HG03103 (cell line): ENCODE measurements at regions not wholly inside any gene's neighbourhood (a gene's known extent, or its start where the extent isn't known, plus 50 kb on each side); places are given as distances from the start of the nearest gene placed in this dataset.
"Not testable (repeated sequence)": the region's sequence is repeated elsewhere in the genome, so short reads cannot be mapped to it uniquely, and the experiment has no call there.

Experiments used
- ATAC-seq: cut with Tn5 transposase; IDR thresholded peaks from one replicate; pipeline ENCODE4 v1.9.1; 2021; ENCODE audit warnings: low read depth; ENCODE audit not compliant: unreplicated experiment

DNA sequence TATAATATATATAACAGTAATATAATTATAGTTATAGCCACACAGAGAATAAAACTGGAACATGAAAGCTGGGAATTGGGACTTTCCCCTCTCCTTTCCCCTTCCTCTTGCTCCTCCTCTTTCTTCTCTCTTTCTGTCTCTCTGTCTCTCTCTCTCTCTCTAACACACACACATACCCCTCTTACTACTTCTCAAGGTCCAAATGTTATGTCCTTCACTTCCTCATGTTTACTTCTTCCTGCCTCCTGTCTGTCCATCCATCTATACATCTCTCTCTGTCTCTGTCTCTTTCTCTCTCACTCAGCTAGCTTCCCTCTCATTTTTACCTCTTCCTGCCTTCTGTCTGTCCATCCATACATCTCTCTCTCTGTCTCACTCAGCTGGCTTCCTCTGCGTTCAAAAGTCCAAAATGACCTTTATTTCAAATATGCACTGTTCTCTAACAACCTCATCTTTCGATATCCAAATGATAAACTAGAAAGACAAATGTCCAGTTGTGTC, 261.1 kb downstream of the SIPA1L2 start:
- ATAC-seq, result no peak

DNA sequence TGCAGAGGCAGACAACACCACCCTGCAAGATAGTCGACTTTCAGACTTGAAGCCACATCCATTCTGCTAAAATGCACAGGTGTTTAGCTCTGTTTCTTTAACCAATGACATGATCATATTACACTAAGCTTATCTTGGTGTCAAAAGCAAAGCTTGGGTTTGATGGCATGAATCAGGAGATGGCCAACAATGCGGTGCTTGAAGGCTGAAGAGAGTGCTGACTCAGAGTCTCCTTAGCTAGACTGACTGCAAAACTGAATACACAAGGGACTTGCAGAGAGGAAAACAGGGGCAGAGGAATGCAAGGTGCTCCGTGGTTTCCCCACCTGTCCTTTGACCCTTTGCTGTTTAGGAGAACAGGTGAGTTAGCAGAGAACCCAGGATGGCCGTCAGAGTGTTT, 262.6 kb downstream of the SIPA1L2 start:
- no peak for ATAC-seq

DNA sequence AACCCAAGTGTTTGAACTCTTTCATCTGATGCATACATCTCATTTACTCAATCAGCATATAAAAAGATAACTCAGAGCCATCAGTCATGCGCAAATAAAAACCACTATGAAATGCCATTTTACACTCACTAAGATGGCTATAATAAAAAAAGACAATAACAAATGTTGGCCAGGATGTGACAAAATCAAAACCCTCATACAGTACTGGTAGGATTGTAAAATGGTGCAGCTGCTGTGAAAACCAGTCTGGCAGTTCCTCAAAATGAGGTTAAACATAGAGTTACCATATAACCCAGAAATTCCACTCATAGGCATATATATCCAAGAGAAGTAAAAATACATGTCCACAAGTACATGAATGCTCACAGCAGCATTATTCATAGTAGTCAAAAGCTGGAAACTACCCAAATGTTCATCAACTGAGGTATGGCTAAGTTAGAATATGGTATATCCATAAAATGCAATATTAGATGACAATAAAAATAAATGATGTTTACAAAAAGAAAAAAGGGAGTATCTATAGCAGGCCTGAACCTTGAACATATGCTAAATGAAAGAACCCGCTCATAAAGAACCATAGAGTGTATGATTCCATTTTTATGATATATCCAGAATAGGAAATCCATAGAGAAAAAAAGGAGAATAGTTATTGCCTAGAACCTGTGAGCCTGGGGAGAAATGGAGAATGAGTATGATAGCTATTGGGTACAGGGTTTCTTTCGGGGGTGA, 265.1 kb downstream of the SIPA1L2 start:
- ATAC-seq, result no peak

DNA sequence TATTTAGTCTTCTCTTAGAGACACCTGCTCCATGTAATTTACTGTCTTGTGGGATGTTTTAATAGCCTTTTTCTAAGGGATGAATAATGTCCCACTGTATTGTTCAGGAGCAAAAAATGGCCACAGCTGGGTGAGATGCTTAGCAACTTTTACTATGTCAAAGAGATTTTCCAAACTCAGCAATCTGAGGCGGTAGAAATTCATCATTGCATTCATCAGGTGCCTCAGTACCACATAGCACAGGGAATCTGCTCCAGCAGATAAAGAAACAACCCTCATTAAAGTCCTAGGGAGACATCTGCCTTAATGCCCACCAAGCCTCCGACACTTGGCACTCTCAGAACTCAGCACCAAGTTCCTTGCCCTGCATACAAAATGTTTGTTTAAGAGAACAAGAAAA, 266.9 kb downstream of the SIPA1L2 start:
- ATAC-seq, result no peak

DNA sequence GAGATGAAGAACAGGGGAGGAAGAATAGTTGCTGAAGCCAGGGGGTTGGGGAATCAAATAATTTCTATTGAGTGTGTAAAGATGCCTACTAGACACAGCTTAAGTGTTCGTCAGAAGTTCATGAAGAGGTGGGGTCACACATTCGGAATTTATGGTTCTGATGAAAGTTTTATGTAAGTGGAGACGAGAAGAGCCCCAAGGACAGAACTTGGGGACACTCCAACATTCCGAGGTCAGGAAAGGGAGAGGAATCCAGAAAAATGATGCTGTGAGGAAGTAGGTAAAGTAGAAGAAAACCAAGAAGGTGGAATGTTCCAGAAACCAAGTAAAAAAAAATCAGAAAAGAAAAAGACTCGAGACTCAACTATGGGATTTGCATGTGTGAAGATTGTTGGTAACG, 272.5 kb downstream of the SIPA1L2 start:
- no peak for ATAC-seq

DNA sequence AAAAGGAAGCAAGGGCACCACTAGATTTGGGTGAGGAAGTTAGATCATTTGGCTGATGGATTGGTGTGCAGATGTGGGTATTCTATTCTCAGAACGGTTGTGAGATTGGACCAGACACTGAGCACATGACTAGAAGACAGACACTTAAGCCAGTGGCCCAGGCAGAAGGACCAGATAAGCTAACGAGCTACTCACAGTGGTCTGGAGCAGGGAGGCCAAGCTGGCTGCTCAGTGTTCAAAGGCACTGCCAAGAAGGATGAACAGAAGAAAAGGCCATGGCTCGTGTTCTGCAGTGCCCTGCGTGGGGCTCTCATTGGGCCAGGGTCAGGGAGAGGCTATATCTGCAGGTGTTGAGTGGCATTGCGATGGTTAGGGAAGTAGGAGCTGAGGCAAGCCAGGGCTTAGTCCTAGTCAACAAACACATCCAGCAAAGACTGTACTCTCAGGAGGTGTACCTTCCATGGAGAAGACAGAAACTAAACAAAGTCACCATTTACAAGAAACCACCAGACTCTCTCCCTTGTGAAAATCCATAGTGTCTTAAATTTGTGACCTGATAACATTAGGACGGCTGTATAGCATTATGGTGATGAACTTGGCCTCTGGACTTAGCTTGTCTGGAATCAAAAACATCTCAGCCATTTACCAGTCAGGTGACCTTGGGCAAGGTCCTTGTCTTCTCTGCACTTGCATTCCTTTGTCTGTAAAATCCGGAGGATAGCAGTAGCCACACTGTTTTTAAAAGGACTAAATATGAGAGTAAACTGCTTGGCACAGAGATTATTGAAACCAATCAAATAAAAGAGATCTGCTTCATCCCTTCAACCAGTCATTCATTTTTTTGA, 274.5 kb downstream of the SIPA1L2 start:
- ATAC-seq, result no peak

DNA sequence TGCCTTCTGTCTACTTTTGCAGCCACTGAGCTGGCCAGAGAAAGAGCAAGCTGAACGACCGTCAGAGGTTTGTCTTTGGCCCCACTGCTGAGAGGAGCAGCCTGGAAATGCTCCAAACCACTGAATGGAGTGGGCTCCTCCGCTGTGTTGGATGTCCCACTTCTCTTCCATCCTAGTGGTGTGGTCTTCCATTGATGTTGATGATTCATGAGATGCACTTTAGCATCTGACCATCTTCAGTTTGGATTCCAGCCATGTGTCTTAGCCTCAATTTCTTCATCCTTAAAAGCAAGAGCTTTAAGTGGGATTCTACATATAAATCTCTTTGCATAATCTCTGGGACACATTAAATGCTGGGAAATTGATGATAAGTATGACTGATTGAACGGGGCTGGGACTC, 276.9 kb downstream of the SIPA1L2 start:
- no peak for ATAC-seq

DNA sequence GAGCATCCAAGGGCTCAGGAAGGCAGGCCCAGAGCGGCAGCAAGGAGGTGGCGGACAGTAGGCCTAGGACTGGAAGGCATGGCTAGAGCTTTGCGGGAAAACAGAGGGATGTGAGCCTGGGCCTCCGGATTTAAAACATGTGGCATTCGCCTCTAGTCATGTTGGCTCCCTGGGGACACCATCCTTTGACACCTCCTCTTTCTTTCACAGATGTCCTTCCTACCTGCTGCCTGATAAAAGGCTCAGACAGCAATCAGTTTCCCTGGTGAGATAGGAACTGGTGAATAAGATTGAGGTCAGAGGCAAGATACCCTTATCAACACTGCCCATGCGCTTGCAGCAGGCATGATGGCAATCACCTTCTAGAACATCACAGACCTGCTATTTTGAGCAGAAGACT, 277.6 kb downstream of the SIPA1L2 start:
- ATAC-seq, result no peak

DNA sequence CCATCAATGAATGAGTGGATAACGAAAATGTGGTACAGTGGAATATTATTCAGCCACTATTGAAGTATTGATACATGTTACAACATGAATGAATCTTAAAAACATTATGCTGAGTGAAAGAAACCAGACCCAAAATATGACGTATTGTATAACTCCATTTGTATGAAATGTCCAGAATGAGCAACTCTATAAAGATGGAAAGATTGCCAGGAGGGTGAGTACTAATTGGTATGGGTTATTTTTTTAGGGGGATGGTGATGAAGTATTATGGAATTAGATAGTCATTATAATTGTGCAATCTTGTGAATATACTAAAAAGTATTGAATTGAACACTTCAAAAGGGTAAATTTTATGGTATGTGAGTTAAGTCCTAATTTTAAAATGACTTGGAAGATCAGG, 278.6 kb downstream of the SIPA1L2 start:
- ATAC-seq, result no peak

DNA sequence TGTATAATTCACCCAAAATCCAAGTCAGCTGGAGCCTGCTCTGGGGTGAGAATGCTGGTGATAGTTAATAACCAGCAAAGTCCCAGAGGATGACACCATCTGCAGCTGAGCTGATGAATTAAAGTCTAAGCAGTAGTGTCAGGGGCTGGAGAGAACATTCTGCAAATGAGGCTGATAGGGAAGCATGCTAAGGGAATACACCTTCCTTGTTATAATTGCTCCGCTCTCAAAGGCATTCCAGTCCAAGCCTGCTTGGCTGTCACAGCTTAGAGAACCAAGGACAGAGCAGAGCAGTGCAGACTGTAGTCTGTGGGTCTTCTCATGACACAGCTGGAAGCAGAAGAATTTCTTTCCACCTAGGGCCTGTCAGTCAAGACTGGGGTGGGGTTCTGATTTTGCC, 283.1 kb downstream of the SIPA1L2 start:
- no peak for ATAC-seq

DNA sequence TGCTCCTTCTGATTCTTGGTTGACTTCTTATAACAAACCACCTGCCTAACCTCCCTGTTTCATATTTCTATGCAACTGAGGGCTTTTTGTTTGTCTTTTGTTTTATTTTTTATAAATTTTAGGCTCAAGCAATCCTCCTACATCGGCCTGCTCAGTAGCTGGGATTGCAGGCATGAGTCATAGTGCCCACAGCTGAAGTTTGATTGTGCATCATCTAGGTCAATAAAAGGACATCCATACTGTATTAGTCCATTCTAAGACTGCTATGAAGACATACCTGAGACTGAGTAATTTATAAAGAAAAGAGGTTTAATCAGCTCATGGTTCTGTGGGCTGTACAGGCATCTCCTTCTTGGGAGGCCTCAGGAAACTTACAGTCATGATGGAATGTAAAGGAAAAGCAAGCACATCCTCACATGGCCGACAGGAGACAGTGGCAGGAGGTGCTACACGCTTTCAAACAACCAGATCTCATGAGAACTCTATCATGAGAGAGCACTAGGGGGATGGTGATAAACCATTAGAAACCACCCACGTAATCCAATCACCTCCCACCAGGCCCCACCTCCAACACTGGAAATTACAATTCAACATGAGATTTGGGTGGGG, 285.0 kb downstream of the SIPA1L2 start:
- no peak for ATAC-seq

DNA sequence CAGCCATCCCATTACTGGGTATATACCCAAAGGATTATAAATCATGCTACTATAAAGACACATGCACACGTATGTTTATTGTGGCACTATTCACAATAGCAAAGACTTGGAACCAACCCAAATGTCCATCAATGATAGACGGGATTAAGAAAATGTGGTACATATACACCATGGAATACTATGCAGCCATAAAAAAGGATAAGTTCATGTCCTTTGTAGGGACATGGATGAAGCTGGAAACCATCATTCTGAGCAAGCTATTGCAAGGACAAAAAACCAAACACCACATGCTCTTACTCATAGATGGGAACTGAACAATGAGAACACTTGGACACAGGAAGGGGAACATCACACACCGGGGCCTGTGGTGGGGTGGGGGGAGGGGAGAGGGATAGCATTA, 285.7 kb downstream of the SIPA1L2 start:
- not testable (repeated sequence) for ATAC-seq

DNA sequence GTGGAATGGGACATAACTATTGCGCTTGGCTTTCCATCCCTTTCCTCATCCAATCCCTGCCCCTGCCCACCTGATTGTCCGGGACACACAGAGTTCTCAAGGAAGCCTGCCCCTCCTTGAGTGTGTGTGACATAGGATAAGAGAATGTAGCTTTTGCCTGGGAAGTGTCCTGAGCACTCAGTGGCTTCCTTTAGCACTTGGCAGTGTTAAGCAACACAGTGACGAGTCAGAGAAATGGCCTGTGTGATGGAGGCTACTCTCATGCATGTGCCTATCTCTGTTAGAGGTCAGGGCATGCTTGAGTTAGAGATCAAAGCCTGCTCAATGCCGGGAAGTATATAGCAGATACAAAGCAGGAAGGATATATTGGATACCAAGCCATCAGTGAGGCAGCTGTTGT, 289.5 kb downstream of the SIPA1L2 start:
- no peak for ATAC-seq

DNA sequence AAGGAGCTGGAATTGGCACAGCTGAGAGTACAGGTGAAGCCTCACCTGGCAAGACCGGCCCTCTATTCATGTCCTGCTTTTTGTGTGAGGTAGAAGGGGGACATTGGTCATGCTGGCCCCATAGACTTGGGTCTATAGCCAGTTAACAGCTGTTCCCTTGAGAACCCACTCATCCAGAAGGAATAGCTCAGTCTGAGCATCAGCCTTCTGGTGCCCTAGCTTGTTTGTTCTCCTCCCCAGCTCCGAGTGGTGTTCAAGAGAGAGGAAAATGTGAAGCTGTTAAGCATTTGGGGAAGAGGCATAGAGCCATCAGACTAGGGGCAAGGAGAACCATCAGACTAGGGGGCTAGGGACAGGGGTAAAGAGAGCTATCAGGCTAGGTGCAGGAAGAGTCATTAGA, 290.9 kb downstream of the SIPA1L2 start:
- ATAC-seq, result no peak

DNA sequence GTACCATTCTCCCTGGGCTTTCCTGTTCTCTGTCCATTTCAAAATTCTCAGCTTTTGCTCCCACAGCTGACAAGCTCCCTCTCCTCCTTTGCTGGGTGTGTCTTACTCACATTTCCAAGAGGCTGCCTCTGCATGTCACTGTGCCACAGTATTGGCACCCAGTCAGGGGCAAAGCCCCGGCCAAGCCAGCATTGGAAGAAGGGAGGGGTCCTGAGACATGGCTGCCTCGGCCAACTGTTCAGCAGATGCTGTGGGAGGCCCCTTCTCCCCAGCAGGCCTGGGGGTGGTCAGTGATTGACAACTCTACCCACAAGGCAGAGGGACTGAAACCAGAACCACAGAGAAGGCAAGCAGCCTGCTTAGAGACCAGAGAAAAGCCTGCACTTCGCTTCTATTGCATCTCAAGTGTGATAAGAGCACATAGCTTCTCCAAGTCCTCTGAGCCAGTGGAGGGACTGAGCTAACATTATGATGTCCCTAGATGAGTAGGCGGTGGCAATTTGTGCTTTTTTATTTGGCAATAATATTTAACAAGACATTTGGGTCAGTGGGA, 294.1 kb downstream of the SIPA1L2 start:
- ATAC-seq, result no peak

DNA sequence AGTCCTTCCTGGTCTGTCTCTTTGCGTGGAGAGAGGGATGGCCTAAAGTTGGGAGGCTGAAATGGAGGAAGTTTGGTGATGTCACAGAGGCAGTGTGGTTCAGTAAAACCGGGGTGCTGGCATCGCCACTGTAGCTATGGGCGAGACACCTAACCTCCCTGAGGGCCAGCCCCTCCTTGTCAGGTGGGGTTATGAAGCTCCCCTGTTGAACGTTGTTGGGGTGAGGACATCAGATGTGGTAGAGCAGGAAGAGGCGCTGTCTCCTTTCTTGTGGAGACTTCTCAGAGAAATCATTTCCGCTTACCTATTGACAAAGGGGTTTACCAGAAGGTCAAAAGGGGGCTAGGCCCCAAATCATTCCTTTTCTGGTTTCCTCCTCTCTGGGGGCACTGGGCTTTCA, 294.7 kb downstream of the SIPA1L2 start:
- no peak for ATAC-seq

DNA sequence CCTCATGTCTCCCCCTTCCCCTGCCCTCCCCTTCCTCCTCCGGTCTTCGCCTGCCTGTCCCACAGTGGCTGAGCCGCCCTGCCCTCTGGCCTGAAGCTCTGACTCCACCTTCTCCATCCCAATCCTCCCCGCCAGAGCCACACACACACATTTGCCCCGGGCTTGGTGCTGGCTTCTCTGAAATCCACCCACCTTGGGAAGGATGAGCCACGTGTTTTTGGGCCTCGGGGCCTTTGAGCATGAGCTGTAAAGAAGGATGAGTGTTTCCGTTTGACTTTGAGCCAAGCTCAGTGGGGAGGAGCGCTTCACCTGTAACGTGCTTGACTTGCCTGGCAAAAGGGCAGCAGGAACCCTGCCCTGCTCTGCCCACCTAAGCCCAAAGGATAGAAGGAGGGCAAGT, 295.1 kb downstream of the SIPA1L2 start:
- no peak for ATAC-seq

DNA sequence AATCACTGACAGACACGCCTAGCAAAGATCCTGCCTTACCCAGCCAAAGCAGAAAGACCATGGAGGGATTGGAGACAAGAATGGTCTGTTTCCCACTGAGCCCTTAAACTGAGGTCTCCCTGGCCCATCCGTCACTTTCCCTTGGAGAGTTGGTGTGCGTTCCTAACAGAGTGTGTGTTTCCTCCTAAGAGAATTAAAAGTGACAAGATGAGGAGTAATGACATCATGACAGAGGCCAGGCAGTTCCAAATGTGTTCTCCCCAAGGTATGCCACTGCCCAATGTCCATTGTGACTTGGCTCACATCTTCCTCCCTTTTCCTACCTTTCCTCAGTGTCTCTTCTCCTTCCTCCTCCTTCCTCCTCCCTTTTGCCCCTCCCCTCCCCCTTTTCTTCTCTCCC, 295.7 kb downstream of the SIPA1L2 start:
- ATAC-seq, result no peak

DNA sequence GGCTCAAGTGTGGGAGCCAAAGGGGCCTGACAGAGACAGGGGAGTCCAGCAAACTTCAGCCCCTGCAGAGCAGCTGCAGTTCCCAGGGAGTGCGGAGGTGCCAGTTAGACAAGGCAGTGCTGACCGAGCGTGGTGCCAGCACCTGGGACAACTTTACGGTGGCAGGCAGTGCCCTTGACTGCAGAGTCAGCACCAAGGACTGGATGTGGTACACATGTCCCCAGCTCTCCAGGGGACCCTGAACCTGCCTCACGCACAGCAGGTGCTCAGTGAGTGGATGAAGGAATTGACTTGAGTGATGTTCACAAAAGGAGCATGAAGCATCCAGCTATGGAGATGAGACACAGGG, 296.5 kb downstream of the SIPA1L2 start:
- no peak for ATAC-seq

DNA sequence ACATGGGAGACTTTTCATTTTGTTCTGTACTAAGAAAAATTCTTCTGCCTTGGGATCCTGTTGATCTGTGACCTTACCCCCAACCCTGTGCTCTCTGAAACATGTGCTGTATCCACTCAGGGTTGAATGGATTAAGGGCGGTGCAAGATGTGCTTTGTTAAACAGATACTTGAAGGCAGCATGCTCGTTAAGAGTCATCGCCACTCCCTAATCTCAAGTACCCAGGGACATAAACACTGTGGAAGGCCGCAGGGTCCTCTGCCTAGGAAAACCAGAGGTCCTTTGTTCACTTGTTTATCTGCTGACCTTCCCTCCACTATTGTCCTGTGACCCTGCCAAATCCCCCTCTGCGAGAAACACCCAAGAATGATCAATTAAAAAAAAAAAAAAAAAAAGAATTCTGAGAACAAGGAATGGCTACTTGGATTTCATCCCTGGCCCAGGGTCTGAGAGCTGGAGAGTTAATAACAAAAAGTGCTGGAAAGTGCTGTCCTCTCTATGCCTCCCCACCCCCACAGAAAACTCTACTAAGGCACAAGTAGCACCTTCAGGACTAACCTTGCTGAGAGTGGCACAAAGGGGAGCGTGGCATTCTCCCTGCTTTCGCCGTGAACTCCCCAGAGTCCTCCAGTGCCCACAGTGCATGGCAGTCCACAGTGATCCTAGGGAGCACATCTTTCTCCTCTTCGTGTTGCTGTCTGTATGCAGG, 297.1 kb downstream of the SIPA1L2 start:
- ATAC-seq, result not testable (repeated sequence)
